Motor neuron (in vitro differentiated cells): ENCODE measurements at regions not wholly inside any gene's neighbourhood (a gene's known extent, or its start where the extent isn't known, plus 50 kb on each side); places are given as distances from the start of the nearest gene placed in this dataset.
A peak's percentile ranks its signal among the peaks of the same experiment; 100 is the strongest.

Source experiments
- ATAC-seq, 8 experiments: fragments of 200-7000 bp; cut with Tn5 transposase; replicated peaks in 6 of 8; 2 replicates each; pipeline ENCODE4 v1.8.0; 2021; ENCODE audit warnings: mild to moderate bottlenecking in 8 of 8, moderate library complexity in 8 of 8
- H3K27ac ChIP-seq, 2 donors: fragments of 250-450 bp; sonication (Bioruptor Pico); 2 replicates each; pipeline ENCODE4 v1.9.0; 2021; ENCODE audit warnings: antibody characterized with exemption in 2 of 2, mild to moderate bottlenecking in 2 of 2, moderate library complexity in 1 of 2
- H3K4me1 ChIP-seq, 2 donors: fragments of 250-450 bp; sonication (Bioruptor Pico); replicated peaks in 1 of 2; 2 replicates each; pipeline ENCODE4 v1.6.1; 2021; ENCODE audit warnings: antibody characterized with exemption in 2 of 2, mild to moderate bottlenecking in 2 of 2, moderate library complexity in 1 of 2
- H3K4me3 ChIP-seq, 5 donors: fragments of 250-450 bp; sonication (Bioruptor Pico); 2 replicates each; pipeline ENCODE4 v1.9.0; 2021; ENCODE audit warnings: antibody characterized with exemption in 5 of 5, mild to moderate bottlenecking in 5 of 5, moderate library complexity in 4 of 5
- WGBS, 10 experiments: fragments of 450-650 bp; shearing (Covaris generic); methylation state at CpG; one replicate each; pipeline ENCODE4 v1.0.0; 2022; 5-methylcytosine and 5-hydroxymethylcytosine counted together
- in situ Hi-C, 9 experiments: fragments of 400-800 bp; cut with MboI; loops; one replicate each; pipeline ENCODE4 v1.15.0; 2021; ENCODE audit warnings: low sequenced_read_pairs in 9 of 9, low pct_unique_long_range_greater_than_20kb in 2 of 9; ENCODE audit not compliant: unreplicated experiment in 9 of 9

- in situ Hi-C loops = no loop called here
- Histone ChIP-seq H3K4me1 (peaks cover 22 to 34% of the 10 kb centered on the region in 2 donors), H3K27ac (no peak overlapping the region), H3K4me3 (no peak overlapping the region)
- no peak for ATAC-seq
- WGBS, 10 experiments = 8 to 100% (median 87%) methylated on average over 1 to 7 of the region's 7 CpGs; no CpG with 5 or more reads in 2 of the 10 experiments
Observed at GRCh38 chr12:113674302-113674701, 202.6 kb upstream of the LHX5 start.

- in situ Hi-C loops = no loop called here
- no peak overlapping the region for H3K4me3 ChIP-seq
- ATAC-seq = no peak
- no peak overlapping the region for H3K27ac ChIP-seq
- 47 to 100% (median 68%) methylated on average over 1 to 8 of the region's 20 CpGs; no CpG with 5 or more reads in 2 of the 10 experiments for WGBS, 10 experiments
- peaks cover 19 to 31% of the 10 kb centered on the region in 2 donors for H3K4me1 ChIP-seq
Observed at GRCh38 chr12:113673458-113674238, 202.0 kb upstream of the LHX5 start.

GRCh38 chr12:113670742-113671141, 199.1 kb upstream of the LHX5 start:
- no peak for ATAC-seq
- Histone ChIP-seq H3K27ac (no peak overlapping the region), H3K4me1 (peaks cover 21 to 26% of the 10 kb centered on the region in 2 donors), H3K4me3 (no peak overlapping the region)
- in situ Hi-C loops = no loop called here
- WGBS, 10 experiments = 50 to 100% (median 100%) methylated on average over 1 of the region's 1 CpG; no CpG with 5 or more reads in 7 of the 10 experiments

- in situ Hi-C loops = no loop called here
- Histone ChIP-seq H3K27ac (no peak overlapping the region), H3K4me3 (no peak overlapping the region), H3K4me1 (peaks cover 33% of the 10 kb centered on the region in 2 donors)
- WGBS, 10 experiments = 0 to 74% (median 44%) methylated on average over 1 to 4 of the region's 6 CpGs; no CpG with 5 or more reads in 3 of the 10 experiments
- no peak for ATAC-seq
Observed at GRCh38 chr12:113667676-113668356, 196.1 kb upstream of the LHX5 start.

- ATAC-seq = no peak
- H3K27ac ChIP-seq = no peak overlapping the region
- 60 to 100% (median 69%) methylated on average over 1 of the region's 1 CpG; no CpG with 5 or more reads in 6 of the 10 experiments for WGBS, 10 experiments
- peaks cover 33% of the 10 kb centered on the region in 2 donors for H3K4me1 ChIP-seq
- in situ Hi-C loops = no loop called here
- H3K4me3 ChIP-seq = no peak overlapping the region
Observed at GRCh38 chr12:113667095-113667494, 195.4 kb upstream of the LHX5 start.

- ATAC-seq = no peak
- 0 to 100% (median 71%) methylated on average over 1 to 4 of the region's 6 CpGs; no CpG with 5 or more reads in 3 of the 10 experiments for WGBS, 10 experiments
- Histone ChIP-seq H3K4me1 (peaks cover 33% of the 10 kb centered on the region in 2 donors), H3K4me3 (no peak overlapping the region), H3K27ac (no peak overlapping the region)
- in situ Hi-C loops = no loop called here
Observed at GRCh38 chr12:113666223-113666622, 194.6 kb upstream of the LHX5 start.

GRCh38 chr12:113665457-113665856, 193.8 kb upstream of the LHX5 start:
- Histone ChIP-seq H3K4me1 (peaks cover 33% of the 10 kb centered on the region in 2 donors), H3K27ac (no peak overlapping the region), H3K4me3 (no peak overlapping the region)
- in situ Hi-C loops = no loop called here
- 80 to 100% (median 93%) methylated on average over 1 to 2 of the region's 4 CpGs; no CpG with 5 or more reads in 6 of the 10 experiments for WGBS, 10 experiments
- ATAC-seq = peak in 5 of 8 experiments; percentile 5 to 21 (median 14)

- in situ Hi-C loops = no loop called here
- peak in 7 of 8 experiments; percentile 66 to 82 (median 78) for ATAC-seq
- peak overlapping the region; percentile 57 to 68 for H3K27ac ChIP-seq
- peaks cover 26 to 30% of the 10 kb centered on the region in 2 donors for H3K4me1 ChIP-seq
- WGBS, 10 experiments = 0 to 8% (median 0%) methylated on average over 1 to 6 of the region's 6 CpGs; no CpG with 5 or more reads in 2 of the 10 experiments
- no peak overlapping the region for H3K4me3 ChIP-seq
Observed at GRCh38 chr12:113664224-113664681, 192.6 kb upstream of the LHX5 start.

- ATAC-seq = no peak
- H3K4me1 ChIP-seq = peaks cover 26 to 30% of the 10 kb centered on the region in 2 donors
- in situ Hi-C loops = no loop called here
- 15 to 84% (median 57%) methylated on average over 1 to 10 of the region's 10 CpGs; no CpG with 5 or more reads in 2 of the 10 experiments for WGBS, 10 experiments
- H3K4me3 ChIP-seq = no peak overlapping the region
- no peak overlapping the region for H3K27ac ChIP-seq
Observed at GRCh38 chr12:113663396-113663795, 191.7 kb upstream of the LHX5 start.

- ATAC-seq = no peak
- no peak overlapping the region for H3K27ac ChIP-seq
- in situ Hi-C loops = no loop called here
- no peak overlapping the region for H3K4me3 ChIP-seq
- WGBS, 10 experiments = 0 to 62% (median 22%) methylated on average over 1 to 2 of the region's 2 CpGs; no CpG with 5 or more reads in 3 of the 10 experiments
- peaks cover 24 to 25% of the 10 kb centered on the region in 2 donors for H3K4me1 ChIP-seq
Observed at GRCh38 chr12:113660936-113661335, 189.3 kb upstream of the LHX5 start.

- H3K4me3 ChIP-seq = no peak overlapping the region
- H3K4me1 ChIP-seq = peaks cover 10 to 11% of the 10 kb centered on the region in 2 donors
- H3K27ac ChIP-seq = no peak overlapping the region
- WGBS, 10 experiments = 0 to 40% (median 36%) methylated on average over 1 to 3 of the region's 5 CpGs; no CpG with 5 or more reads in 6 of the 10 experiments
- in situ Hi-C loops = no loop called here
- no peak for ATAC-seq
Observed at GRCh38 chr12:113659416-113659815, 187.7 kb upstream of the LHX5 start.

- ATAC-seq = no peak
- Histone ChIP-seq H3K4me3 (no peak overlapping the region), H3K4me1 (peaks cover 6 to 7% of the 10 kb centered on the region in 2 donors), H3K27ac (no peak overlapping the region)
- 40 to 100% (median 86%) methylated on average over 1 to 4 of the region's 6 CpGs; no CpG with 5 or more reads in 1 of the 10 experiments for WGBS, 10 experiments
- in situ Hi-C loops = no loop called here
Observed at GRCh38 chr12:113659015-113659414, 187.3 kb upstream of the LHX5 start.

- in situ Hi-C loops = no loop called here
- 0 to 100% (median 75%) methylated on average over 1 of the region's 1 CpG; no CpG with 5 or more reads in 5 of the 10 experiments for WGBS, 10 experiments
- no peaks in the 10 kb centered on the region for H3K4me1 ChIP-seq
- no peak overlapping the region for H3K27ac ChIP-seq
- no peak overlapping the region for H3K4me3 ChIP-seq
- ATAC-seq = no peak
Observed at GRCh38 chr12:113658006-113658655, 186.5 kb upstream of the LHX5 start.
